Type B pancreatic cell (in vitro differentiated cells): ENCODE measurements at regions not wholly inside any gene's neighbourhood (a gene's known extent, or its start where the extent isn't known, plus 50 kb on each side); places are given as distances from the start of the nearest gene placed in this dataset.

Experiments
- DNase-seq: peaks from one replicate; pipeline ENCODE4 v3.0.0; 2021; ENCODE audit warnings: mixed read lengths; ENCODE audit not compliant: unreplicated experiment; ENCODE audit errors: extremely low spot score
- H3K27ac Mint-ChIP-seq: 2 replicates; pipeline ENCODE4 v1.8.0; 2021; ENCODE audit warnings: mild to moderate bottlenecking, mixed read lengths
- H3K27me3 Mint-ChIP-seq: 2 replicates; pipeline ENCODE4 v1.8.0; 2021; ENCODE audit warnings: mixed read lengths
- H3K36me3 Mint-ChIP-seq: 2 replicates; pipeline ENCODE4 v1.8.0; 2021; ENCODE audit warnings: mixed read lengths
- H3K4me1 Mint-ChIP-seq: one replicate; pipeline ENCODE4 v1.8.0; 2021; ENCODE audit warnings: mixed read lengths; ENCODE audit not compliant: unreplicated experiment
- H3K4me3 Mint-ChIP-seq: 2 replicates; pipeline ENCODE4 v1.8.0; 2021; ENCODE audit warnings: mild to moderate bottlenecking, mixed read lengths
- H3K9me3 Mint-ChIP-seq: 2 replicates; pipeline ENCODE4 v1.8.0; 2021; ENCODE audit warnings: mixed read lengths
- TF ChIP-seq, protein P1 (sequence below): fragments of 200-600 bp; sonication (generic); conservative IDR thresholded peaks from 2 replicates; pipeline ENCODE4 v1.5.0; 2021; ENCODE audit warnings: antibody characterized with exemption, mild to moderate bottlenecking

DNA sequence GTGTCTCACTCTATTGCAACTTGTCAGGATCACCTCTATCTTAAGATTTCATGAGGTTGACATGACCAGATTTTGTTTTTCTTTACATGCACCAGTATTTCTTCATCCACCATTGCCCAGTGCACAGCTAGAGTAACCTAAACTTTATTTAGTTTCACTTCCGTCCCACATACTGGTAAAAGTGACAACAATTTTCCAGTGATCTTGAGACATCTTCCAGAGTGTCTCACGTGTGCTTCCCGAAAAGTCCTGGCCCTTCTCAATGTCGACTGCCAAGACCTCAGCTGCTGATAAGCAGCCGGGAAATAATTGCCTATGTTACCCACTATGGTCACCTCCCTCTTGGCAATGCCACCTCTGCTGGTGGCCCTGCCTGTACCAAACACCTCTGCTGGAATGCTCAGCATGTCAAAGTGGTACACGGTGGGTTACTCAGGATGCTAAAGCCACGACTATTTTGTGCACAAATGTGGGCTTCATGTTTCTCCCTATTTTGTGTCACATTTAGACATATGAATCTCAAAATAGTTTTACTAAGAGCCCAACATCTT, 379.7 kb upstream of the TGFBR2 start:
- H3K27ac Mint-ChIP-seq, result no peak overlapping the region
- no peak overlapping the region for H3K4me3 Mint-ChIP-seq

DNA sequence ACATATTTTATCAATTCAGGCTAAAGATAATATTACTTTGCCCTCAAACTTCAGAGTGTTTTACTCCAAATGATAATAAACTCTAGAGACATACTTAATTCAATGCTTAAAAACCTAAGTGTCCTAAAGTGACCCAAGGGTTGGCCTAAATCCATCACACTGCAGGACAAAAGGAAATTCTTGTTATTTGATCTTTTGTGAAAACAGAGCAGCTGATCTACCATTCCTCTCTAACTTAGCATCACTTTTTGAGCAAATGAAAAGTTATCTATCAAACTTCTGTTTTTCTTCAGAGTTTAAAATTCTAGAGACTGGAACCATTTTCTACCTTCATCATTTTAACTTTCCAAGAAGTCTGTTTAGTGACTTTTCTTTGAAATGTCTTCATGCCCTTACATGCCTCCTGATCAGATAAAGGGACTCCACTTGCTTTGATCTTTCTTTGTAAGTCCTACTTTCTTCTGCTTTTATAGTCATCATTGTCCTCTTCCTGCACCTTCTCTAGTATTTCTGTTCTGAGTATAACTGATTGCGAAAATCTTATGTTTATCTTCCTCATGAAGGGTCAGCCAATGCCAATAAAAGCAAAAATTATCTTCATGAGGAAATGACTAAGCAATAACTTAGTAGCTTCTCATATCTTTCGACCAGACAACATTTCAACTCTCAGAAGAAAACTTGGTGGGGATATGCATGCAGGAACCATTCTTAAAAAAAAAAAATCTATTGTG, 378.7 kb upstream of the TGFBR2 start:
- H3K4me1 Mint-ChIP-seq, result peaks cover 24% of the 10 kb centered on the region
- peaks cover 3% of the 10 kb centered on the region for H3K36me3 Mint-ChIP-seq
- no peak for DNase-seq
- H3K27me3 Mint-ChIP-seq, result no peaks in the 10 kb centered on the region
- TF ChIP-seq, protein P1, sequence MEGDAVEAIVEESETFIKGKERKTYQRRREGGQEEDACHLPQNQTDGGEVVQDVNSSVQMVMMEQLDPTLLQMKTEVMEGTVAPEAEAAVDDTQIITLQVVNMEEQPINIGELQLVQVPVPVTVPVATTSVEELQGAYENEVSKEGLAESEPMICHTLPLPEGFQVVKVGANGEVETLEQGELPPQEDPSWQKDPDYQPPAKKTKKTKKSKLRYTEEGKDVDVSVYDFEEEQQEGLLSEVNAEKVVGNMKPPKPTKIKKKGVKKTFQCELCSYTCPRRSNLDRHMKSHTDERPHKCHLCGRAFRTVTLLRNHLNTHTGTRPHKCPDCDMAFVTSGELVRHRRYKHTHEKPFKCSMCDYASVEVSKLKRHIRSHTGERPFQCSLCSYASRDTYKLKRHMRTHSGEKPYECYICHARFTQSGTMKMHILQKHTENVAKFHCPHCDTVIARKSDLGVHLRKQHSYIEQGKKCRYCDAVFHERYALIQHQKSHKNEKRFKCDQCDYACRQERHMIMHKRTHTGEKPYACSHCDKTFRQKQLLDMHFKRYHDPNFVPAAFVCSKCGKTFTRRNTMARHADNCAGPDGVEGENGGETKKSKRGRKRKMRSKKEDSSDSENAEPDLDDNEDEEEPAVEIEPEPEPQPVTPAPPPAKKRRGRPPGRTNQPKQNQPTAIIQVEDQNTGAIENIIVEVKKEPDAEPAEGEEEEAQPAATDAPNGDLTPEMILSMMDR, result no peak
- no peak overlapping the region for H3K27ac Mint-ChIP-seq
- H3K9me3 Mint-ChIP-seq, result no peaks in the 10 kb centered on the region
- no peak overlapping the region for H3K4me3 Mint-ChIP-seq

More for the DNA sequence above, 379.7 kb upstream of the TGFBR2 start:
- Mint-ChIP-seq H3K4me1 (peaks cover 18% of the 10 kb centered on the region), H3K9me3 (no peaks in the 10 kb centered on the region), H3K27me3 (no peaks in the 10 kb centered on the region), H3K36me3 (peaks cover 3% of the 10 kb centered on the region)
- TF ChIP-seq, protein P1, result no peak
- no peak for DNase-seq

DNA sequence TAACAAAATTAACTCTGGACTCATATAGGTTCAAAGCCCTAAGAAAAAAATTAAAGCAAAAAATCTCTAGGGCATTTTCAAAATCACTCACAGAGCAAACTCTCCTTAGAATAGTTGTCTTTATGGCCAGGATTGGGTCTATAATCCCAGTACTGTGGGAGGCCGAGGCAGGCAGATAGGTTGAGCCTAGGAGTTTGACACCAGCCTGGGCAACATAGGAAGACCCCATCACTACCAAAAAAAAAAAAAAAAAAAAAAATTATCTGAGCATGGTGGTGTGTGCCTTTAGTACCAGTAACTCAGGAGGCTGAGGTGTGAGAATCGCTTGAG, 378.1 kb upstream of the TGFBR2 start:
- Mint-ChIP-seq H3K27ac (no peak overlapping the region), H3K36me3 (no peaks in the 10 kb centered on the region), H3K4me3 (no peak overlapping the region), H3K9me3 (no peaks in the 10 kb centered on the region), H3K4me1 (peaks cover 25% of the 10 kb centered on the region), H3K27me3 (no peaks in the 10 kb centered on the region)
- TF ChIP-seq, protein P1, result no peak
- no peak for DNase-seq

DNA sequence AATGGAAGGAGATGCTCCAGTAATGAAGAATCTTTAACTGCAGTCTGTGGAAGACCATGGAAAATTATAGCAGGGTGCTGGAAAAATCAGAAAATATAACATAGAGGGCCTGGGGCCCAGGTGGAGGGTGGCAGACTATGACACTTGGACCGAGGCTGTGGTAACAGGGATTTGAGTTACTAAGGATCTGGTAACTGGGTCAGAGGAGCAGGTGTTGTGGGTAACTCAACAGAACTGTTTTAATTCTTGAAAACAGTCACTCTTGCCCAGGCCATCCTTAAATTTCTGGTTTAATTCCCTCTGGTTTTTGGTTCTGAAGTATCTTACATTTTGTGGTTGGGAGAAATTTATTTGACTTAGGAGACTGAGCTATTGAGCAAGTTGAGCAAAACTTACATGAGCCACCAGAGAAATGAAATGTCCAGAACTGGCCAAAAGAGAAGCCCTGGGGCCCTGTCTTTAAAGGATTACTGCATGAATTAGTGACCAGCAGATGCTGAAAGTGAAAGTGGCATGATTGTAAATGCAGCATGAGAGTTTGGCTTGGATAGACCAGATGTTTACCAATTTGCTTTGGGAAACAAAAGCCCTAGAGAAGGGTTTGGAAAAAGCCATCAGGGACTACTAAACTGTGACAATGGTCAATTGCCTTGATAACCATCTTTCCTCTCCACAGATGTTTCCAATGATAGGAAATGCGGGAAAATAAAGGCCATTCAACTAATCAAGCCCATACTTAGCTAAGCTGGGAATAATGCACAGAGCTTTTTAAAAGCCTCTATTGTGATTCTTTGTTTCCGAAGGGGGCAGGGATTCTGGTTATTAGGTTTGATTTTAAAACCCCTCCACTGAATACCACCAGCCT, 374.9 kb upstream of the TGFBR2 start:
- Mint-ChIP-seq H3K36me3 (no peaks in the 10 kb centered on the region), H3K4me3 (no peak overlapping the region), H3K4me1 (peaks cover 23% of the 10 kb centered on the region), H3K27ac (no peak overlapping the region), H3K9me3 (no peaks in the 10 kb centered on the region), H3K27me3 (no peaks in the 10 kb centered on the region)
- no peak for DNase-seq
- TF ChIP-seq, protein P1, result no peak

DNA sequence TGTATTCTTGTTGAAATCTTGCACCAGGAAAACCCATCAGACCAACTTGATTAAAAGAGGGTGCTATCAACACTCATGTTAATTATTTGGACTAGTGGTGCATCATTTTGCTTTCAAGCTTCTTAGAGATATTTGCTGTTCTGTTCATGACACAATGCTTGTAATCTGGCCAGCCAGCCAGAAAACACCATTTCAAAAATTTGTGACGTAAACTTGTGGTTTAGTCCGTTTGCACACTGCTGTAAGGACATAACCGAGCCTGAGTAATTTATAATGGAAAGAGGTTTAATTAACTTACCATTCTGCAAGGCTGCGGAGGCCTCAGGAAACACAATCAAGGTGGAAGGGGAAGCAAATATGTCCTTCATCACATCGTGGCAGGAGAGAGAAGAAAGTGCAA, 374.3 kb upstream of the TGFBR2 start:
- no peak for DNase-seq
- no peaks in the 10 kb centered on the region for H3K36me3 Mint-ChIP-seq

More for the DNA sequence above, 374.3 kb upstream of the TGFBR2 start:
- H3K9me3 Mint-ChIP-seq, result no peaks in the 10 kb centered on the region
- TF ChIP-seq, protein P1, result no peak
- H3K27me3 Mint-ChIP-seq, result no peaks in the 10 kb centered on the region
- no peak overlapping the region for H3K4me3 Mint-ChIP-seq
- peaks cover 21% of the 10 kb centered on the region for H3K4me1 Mint-ChIP-seq
- H3K27ac Mint-ChIP-seq, result no peak overlapping the region
